HG02571 (cell line): ENCODE measurements at regions not wholly inside any gene's neighbourhood (a gene's known extent, or its start where the extent isn't known, plus 50 kb on each side); places are given as distances from the start of the nearest gene placed in this dataset.

Experiments
- ATAC-seq: cut with Tn5 transposase; IDR thresholded peaks from one replicate; pipeline ENCODE4 v1.9.1; 2021; ENCODE audit warnings: mild to moderate bottlenecking, moderate library complexity; ENCODE audit not compliant: unreplicated experiment

DNA sequence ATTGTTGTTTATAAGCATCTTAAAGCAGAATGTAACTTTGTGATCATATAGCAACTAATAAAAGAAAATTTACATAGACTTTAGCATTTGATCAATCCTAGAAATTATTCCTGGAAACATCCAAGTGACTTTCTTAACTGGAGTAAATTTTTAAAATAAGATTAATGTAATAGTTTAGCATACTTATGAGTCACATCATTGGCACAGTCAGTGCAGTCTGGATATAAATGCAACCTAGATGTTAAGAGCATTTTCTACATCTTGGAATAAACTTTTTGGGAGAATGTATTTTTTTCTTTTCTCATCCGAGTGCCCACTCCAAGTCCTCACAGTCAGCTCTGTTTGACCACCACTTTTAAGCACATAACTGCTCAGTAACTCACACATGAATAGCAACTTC, 324.6 kb upstream of the PLSCR5 start:
- no peak for ATAC-seq

DNA sequence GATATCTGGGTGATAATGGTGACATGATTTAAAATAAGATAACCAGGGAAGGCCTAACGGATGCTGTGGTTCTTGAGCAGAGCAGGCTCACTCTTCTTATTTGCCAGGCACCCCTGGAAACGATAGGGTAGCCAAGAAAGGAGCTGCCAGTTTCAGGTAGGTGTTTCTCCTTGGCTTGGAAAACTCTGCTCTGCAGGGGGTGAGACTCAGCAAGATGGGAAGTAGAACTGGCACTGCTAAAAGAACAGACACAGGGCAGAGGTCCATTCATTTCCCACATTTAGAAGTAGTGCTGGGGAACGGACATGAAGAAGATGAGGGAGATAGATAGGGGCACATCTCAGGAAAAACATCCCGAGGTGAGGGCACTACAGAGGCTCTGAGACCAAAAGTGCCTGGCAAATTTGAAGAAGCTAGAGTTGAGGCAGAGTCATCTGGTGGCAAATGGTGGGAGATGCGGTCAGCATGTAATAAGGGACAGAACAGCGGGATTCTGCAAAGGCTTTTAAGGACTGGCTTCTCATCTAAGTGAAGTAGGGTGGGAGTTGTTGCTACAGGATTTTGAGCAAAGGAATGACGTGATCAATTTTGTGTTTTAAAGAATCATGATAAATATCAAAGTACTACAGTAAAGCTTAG, 323.4 kb upstream of the PLSCR5 start:
- ATAC-seq: no peak

DNA sequence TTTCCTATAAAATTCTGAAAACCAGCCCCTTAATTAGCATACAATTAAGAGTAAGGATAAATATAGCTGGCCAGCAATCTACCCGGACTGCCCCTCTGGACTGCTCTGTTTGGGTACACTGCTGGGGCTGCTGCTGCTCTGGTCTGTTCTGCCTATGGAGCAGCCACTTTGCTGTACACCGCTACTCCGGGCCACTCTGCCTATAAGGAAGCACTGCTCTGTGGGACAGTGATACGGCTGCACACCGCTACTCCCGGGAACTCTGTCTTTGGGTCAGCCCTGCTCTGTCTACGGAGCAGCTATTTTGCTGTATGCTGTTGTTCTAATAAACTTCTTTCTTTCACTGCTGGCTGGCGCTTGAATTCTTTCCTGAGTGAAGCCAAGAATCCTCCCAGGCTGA, 316.5 kb upstream of the PLSCR5 start:
- no peak for ATAC-seq

DNA sequence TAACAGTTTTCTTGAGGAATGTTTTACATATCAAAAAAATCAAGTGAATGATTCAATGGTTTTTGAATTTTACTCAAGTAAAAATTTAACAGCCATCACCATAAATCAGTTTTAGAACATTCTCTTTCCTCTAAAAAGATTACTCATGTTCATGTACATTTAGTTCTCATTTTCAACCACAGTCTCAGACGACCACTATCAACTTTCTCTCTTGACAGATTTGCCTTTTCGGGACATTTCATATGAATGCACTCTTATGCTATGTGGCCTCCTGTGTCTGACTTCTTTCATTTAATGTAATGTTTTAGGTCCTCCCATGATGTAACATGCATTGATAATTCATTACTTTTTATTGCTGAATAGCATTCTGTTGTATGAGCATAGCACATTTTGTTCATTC, 309.3 kb upstream of the PLSCR5 start:
- no peak for ATAC-seq

DNA sequence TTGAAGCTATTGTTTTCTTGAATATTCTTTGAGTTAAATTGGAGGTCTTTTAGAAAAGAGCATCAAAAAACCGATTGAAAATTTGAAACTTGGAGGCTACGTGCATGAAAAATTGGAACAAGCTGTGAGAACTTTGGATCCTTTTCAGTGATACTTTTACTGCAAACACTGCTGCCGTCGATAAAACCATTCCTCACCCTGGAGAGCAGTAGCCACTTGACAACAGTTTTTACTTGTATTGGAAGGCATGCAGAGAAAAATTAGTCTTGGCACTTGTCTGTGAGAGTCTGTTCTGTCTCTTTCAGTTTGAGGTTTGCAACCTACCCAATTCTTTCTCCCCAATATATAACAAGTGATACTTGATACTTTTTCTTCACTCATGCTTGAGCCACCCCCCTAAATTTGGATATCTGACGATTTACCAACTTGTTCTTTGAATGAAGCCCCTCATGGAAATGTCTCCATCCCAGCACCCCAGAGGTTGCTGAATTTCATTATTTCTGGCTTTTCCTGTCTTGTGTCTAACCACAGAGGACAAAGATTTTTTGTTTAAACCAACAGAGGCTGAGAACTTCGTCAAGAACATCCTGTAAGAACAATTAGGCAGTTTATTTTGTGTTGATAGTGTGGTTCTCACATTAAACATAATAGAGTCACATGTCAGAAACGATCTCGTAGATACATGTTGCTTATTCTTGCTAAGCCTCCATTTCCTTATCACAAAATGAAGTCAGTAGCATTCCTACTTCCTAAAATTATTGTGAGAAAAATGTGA, 307.3 kb upstream of the PLSCR5 start:
- ATAC-seq: no peak

DNA sequence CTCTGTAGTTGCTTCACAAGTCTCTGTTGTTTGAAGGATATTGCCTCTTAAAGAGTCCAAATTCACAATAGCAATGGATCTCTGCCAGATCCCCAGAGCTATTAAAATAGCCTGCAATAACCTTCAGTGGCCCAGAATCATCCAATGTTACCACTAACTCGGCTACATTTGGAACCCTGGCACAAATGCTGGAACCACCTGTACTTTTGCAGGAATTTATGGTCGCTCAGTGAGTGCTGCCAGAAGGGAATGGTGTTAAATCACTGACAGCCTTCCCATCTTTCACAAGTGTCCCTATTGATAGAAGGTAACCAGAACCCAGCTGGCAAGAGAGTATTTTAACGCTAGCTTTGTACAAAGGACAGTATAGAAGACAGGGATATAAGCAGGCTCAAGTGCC, 298.8 kb upstream of the PLSCR5 start:
- ATAC-seq: no peak

DNA sequence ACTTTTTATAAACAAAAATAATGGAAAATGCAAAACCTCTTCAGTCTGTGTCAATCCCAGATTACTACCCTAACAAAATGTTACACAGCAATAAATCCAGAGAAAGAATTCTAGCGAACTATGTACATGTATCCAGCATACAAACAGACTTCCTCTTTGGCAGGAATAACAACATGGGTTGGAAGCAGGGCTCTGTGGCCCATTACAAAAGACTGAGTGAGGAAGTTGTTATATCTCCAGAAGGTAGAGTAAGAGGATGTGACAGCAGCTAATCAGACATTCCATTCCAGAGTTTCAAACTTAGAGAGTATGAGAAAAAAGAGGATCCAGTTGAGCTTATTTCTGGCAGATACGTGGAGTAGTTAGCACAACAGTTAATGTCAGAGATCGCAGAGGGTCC, 294.0 kb upstream of the PLSCR5 start:
- ATAC-seq: no peak

DNA sequence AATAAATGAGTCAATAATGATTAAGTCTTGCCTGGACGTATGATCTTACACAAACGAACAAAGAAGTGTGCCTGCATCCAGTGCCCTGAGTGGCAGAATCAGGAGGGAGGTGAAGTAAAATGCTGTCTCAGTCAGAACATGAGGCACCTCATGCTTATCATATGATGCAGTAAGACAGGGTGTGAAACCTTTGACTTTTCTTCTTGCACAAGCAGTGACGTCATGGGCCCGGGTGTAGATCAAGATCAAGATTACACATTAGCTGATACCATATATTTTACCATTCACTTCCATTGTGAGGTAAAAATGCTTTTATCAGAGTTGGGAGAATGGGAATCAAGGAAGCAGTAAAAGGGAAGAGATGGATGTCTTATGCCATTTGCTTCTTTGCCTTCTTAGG, 291.6 kb upstream of the PLSCR5 start:
- ATAC-seq: no peak

DNA sequence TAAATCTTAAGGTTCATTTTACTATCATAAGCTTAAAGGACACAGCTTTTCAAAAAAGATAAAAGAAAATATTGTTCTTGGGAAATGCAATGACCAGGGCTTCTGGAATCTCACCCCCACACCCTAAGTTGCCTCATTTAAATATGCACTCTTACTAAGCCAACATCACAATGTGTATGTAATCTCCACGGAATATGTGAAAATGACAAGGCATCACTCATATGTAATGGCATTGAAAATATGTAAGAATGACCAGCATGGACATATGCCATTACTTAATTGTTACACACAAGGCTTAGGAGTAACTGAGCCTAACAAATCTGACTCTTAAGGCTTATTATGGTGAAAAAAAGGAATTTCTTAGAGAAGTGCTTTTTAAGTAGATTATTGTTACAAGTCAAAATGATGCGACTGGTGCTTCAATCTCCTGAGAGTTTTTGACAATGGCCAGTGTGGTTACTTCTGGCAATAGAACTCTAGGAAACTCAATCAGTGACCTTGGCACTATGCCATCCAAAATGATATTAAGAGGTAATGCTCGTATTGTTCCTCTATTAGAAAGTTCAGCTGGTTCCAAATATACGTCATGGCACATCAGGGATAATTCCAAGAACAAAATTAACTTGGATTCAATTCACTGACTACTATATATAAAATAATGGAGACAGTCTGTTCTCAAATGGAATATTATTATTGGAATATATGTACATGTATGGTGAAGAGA, 290.0 kb upstream of the PLSCR5 start:
- ATAC-seq: no peak

DNA sequence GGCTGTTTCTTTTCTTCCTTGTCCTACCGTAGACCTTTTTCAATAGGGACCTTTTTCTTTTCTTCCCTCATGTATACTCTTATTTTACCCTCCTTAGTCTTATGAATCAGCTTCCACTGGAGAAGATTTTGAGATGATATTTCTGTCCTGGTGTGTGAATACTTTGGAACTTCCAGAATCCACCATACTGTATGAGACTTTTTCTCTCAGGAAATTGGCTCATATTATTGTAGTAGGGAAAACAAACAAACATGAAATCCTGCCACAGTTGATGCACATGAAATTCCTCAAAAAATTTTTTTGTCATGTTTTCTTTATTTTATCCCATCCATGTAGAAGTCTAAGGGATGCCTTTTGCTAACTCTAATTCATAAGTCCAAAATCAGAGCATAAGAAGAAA, 289.3 kb upstream of the PLSCR5 start:
- ATAC-seq: no peak

DNA sequence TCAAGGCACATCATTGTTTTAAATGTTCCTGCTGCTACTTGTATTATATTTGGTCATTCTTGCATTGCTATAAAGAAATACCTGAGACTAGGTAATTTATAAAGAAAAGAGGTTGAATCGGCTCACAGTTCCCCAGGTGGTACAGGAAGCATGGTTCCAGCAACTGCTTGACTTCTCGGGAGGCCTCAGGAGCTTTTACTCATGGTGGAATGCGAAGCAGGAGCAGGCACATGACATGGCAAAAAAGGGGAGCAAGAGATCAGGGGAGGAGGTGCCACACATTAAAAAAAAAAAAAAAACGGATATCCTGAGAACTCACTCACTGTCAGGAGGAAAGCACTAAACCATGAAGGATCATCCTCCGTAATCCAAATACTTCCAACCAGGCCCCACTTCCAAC, 286.9 kb upstream of the PLSCR5 start:
- no peak for ATAC-seq

DNA sequence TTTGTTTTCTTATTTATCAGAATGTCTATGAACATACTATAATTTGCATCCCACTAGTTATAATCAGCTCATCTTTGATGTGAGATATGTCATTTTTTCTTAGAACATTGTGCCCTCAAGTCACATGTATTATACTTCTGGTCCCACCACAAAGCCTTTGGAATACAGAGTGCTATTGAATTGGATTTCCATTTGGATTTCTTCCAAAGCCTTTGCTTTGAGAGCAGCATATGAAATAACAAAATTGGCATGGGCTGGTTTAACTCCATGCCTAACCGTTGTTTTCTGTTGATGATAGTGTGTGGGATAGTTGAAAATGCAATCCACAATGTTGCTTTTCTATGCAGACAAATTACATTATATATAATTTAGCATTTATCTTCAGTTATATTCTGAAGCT, 284.5 kb upstream of the PLSCR5 start:
- no peak for ATAC-seq

DNA sequence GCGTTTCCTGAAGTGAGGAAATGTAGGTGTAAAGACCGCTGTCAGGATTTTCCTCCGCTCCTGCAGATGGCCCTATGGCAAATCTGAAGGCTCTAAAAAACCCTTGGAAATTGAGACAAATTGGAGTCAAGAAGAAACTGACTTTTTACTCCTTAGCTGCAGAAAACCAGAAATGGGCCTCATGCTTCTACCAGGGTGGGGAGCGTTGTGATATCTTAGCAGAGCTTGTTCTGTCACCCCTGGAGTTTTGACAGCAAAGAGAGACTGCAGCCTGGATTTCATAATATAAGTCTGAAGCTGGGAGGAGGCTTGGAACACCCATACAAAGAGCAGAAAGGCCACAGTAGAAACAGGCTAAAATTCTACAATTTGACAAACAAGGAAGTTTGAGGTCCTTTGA, 283.0 kb upstream of the PLSCR5 start:
- ATAC-seq: no peak

DNA sequence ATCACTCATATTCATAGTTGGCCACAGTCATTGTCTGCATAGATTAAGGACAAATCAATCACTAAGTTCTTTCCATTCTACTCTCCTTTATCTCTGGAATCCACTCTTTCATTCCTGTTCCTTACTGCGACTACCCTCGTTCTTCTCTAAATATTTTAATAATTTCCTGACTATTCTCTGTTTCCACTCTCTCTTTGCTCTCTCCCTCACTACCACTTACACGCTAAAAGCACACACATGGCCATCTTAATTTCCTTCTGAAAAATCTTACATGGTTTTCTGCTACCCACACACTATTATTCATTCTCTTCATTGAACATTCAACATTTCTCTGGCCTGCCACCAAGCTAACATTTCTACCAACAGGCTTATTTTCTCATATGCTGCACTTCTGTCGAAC, 279.6 kb upstream of the PLSCR5 start:
- ATAC-seq: no peak

DNA sequence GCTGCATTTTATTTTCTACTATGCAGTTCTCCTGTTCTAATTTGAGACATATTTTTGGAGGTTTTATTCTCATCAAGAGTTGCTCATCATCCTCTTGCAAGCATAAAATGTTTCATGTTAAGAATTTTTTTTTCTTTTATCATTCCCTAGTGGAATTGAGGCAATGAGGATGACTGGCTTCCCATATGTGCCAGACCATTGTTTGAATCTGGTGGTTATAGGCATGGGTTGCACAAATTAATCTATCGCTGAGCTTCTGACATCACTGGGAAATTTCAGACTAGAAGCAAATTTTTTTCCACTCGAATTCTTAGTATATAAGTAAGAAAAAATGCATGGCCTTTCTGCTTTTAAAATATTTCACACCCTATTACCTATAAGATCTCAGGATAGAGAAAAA, 279.1 kb upstream of the PLSCR5 start:
- ATAC-seq: no peak

DNA sequence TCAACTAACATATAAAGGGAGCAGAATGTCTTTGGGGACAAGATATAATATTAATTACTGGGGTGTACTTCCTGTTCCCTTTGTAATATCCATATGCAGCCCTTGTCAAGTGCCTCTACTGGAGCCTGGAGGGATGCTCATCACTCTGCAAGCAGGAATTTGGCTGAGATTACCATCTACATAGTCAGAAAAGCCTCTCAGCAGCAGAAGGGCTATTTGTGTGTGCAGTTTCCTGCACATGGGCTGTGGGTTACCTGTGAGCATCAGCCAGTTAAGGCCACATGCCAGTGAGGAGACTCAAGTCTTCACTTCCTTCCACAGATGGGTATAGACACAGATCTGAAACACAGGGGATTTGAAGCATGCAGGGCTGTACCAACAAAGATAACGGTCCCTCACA, 278.1 kb upstream of the PLSCR5 start:
- no peak for ATAC-seq

DNA sequence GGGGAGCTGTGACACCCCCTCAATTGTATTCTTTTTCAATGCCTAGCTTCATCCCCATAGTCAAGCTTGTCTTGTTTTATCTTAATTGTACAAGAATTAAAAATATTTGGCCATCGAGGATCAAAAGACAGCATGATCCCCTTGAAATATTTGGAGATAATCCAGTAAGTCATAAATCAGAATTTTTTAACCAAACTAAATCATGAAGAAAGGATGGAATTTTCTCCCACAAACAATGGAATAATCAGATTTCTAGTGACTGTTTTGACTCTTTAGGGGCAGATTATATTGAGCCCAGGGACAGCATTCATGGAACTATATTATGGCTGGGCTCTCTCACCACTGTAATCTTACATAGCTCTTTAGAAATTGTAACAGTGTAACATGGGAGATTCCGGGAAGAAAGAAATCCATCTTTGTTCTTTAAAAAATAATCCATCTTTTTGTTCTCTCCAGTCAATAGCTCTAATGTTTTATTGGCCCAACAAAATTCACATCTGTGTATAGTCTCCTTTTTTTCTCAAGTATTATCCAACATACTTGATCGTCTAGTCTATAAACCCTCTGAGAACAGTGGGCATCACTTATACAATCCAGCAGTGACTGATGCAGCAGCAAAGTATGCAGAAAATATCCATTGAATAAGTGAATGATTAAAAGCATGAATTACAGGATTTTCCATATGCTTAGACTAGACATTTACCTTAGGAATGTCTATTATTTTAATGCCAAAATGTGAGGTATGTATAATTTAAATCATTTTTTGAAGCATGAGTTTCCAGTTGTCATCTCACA, 277.0 kb upstream of the PLSCR5 start:
- no peak for ATAC-seq

DNA sequence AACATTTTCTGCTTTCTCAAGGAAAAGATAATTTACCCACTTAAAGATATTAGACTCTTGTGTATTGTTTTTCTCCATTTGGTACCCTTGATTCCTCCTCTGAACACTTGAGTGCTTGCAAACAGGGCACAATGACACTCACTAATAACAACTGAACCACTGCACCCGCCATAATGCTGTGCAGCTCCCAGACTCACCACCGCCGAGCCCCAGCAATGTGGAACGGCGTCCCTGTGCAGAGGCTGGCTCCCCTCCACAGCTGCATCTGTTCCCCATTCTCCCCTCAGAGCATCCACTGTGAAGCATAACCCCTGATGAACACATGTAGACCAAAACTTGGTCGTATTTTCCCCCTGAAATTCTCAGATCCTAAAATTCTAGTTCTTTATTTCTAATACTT, 276.2 kb upstream of the PLSCR5 start:
- ATAC-seq: no peak

DNA sequence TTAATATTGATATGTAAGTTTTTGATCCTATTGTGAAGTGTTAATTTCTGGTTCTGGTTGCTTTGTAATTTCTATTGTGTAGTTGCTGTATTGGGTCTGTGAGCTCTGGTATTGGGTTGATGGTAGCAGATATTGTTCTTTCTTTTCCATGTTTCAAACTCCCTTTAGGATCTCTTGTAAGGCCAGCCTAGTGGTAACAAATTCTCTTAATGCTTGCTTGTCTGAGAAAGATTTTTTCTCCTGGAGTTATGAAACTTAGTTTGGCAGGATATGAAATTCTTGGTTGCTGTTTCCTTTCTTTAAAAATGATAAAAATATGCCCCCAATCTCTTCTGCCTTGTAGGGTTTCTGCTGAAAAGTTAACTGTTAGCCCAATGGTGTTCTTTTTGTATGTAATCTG, 268.6 kb upstream of the PLSCR5 start:
- no peak for ATAC-seq

DNA sequence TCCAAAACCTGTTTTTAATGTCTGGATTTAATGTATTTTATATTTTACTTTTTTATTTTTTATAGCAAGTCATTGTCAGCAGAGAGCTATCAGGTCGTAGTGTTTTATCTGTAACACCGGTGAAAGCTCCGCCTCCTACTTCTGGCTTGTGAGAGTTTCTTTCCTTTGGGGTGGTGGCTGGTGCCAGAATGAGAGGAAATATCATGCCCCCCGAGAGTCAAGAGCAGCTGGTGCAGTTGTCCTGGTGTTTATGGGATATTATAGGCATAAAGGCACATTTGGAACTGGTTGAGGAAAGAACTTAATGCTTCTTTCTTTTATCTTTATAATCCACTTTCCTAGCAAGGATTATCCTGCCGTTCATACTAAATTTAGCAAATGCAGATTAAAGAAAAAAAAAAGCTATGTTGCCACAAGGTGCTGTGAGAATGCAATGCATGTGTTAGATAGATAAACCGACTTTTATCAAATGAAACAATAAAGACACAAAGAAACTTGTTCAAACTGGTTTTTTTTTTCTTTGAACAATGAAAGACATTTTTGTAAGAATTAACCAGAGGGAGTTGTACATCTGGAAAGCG, 260.1 kb upstream of the PLSCR5 start:
- ATAC-seq: no peak

DNA sequence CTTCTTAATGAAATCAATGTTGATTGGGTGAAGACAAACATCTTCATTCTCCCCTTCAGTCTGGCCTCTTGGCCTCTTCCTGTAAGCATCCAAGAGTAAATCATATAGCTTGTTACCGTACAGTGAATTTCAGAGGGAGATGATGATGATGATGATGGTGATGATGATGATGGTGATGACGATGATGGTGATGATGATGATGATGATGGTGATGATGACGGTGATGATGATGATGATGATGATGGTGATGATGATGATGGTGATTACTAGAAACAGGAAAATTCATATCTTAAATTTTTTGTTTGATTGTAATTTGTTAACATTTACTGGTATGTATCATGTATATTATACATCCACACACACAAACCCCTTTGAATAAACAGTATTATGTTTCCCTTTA, 256.1 kb upstream of the PLSCR5 start:
- no peak for ATAC-seq
